IMR-90 (cell line): ENCODE measurements at regions not wholly inside any gene's neighbourhood (a gene's known extent, or its start where the extent isn't known, plus 50 kb on each side); places are given as distances from the start of the nearest gene placed in this dataset.

ENCODE experiments used
- CEBPB ChIP-seq: IDR thresholded peaks from 2 replicates; pipeline ENCODE4 v1.6.1; 2012; ENCODE audit warnings: low read depth, low read length, improper control_type of control experiment
- CTCF ChIP-seq: conservative IDR thresholded peaks from 2 replicates; pipeline ENCODE4 v1.5.1; 2012; ENCODE audit warnings: mild to moderate bottlenecking, low read depth, low read length, improper control_type of control experiment
- FOS ChIP-seq: fragments of 150-350 bp; IDR thresholded peaks from 2 replicates; pipeline ENCODE4 v1.6.1; 2016; ENCODE audit warnings: low read depth, low read length
- MAFK ChIP-seq: IDR thresholded peaks from 2 replicates; pipeline ENCODE4 v1.6.1; 2012; ENCODE audit warnings: low read depth, low read length, improper control_type of control experiment
- MAZ ChIP-seq: IDR thresholded peaks from 2 replicates; pipeline ENCODE4 v1.6.1; 2012; ENCODE audit warnings: low read depth, mild to moderate bottlenecking, low read length, improper control_type of control experiment, moderate library complexity, borderline replicate concordance
- NFE2L2 ChIP-seq: fragments of 150-350 bp; IDR thresholded peaks from 2 replicates; pipeline ENCODE4 v1.6.1; 2016; ENCODE audit warnings: low read depth, mild to moderate bottlenecking, low read length
- POLR2A ChIP-seq: IDR thresholded peaks from 2 replicates; pipeline ENCODE4 v1.6.1; 2012; ENCODE audit warnings: mild to moderate bottlenecking, low read depth, low read length
- RFX5 ChIP-seq: IDR thresholded peaks from 2 replicates; pipeline ENCODE4 v1.8.0; 2012; ENCODE audit warnings: low read depth, mild to moderate bottlenecking, low read length, moderate library complexity
- USF2 ChIP-seq: fragments of 150-350 bp; IDR thresholded peaks from 2 replicates; pipeline ENCODE4 v1.6.1; 2017; ENCODE audit warnings: mild to moderate bottlenecking, antibody characterized with exemption, low read length, low read depth

DNA sequence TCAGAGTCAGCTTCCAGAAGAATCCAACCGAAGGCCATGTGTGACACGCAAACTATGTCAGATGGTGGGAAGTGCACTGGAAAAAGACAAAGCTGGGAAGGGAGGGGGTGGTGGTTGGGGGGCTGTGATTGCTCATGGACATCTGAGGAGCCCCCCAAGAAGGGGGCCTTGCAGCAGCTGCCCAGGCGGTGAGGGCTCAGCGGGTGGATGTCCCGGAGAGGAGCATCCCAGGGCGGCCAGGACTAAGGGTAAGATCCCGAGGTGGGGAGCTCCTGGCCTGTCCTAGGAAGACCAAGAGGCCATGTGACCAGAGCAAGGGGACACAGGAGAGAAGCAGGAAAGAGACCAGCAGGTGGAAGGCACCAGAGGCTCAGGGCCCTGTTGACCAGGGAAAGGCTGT is 299.5 kb downstream of the PREX1 start:
- TF ChIP-seq NFE2L2 = no peak
- no peak for TF ChIP-seq CTCF
- TF ChIP-seq FOS = no peak
- no peak for TF ChIP-seq POLR2A
- TF ChIP-seq CEBPB = no peak
- TF ChIP-seq MAFK = no peak
- no peak for TF ChIP-seq RFX5
- TF ChIP-seq MAZ = no peak
- no peak for TF ChIP-seq USF2
